Ascending aorta (tissue), 2 donors: ENCODE measurements at regions not wholly inside any gene's neighbourhood (a gene's known extent, or its start where the extent isn't known, plus 50 kb on each side); places are given as distances from the start of the nearest gene placed in this dataset.

ENCODE experiments used
- DNase-seq, 2 donors: peaks; one replicate each; pipeline ENCODE4 v3.0.0-alpha.2; 2019; ENCODE audit warnings: low spot score in 2 of 2
- H3K27ac ChIP-seq, 2 donors: fragments of 200-600 bp; sonication (generic); one replicate each; pipeline ENCODE4 v1.5.1; 2016 to 2017; ENCODE audit warnings: mild to moderate bottlenecking in 1 of 2
- H3K27me3 ChIP-seq: fragments of 200-600 bp; sonication (generic); one replicate; pipeline ENCODE4 v1.5.1; 2017
- H3K36me3 ChIP-seq, 2 donors: fragments of 200-600 bp; sonication (generic); one replicate each; pipeline ENCODE4 v1.5.1; 2016
- H3K4me1 ChIP-seq, 2 donors: fragments of 200-600 bp; sonication (generic); one replicate each; pipeline ENCODE4 v1.5.1; 2016 to 2017; ENCODE audit warnings: mild to moderate bottlenecking in 1 of 2
- H3K4me3 ChIP-seq, 2 donors: fragments of 200-600 bp; sonication (generic); one replicate each; pipeline ENCODE4 v1.5.1; 2016 to 2017; ENCODE audit warnings: mild to moderate bottlenecking in 1 of 2
- H3K9me3 ChIP-seq, 2 donors: fragments of 200-600 bp; sonication (generic); one replicate each; pipeline ENCODE4 v1.5.1; 2016
- intact Hi-C: fragments of 100-400 bp; cut with DNase I; formaldehyde crosslinking; loops from one replicate; pipeline ENCODE4 v1.15.1; 2023
- TF ChIP-seq, protein P1 (sequence below), 3 experiments: fragments of 200-600 bp in 2 of 3; fragments of 450-650 bp in 1 of 3; sonication (generic) in 2 of 3; IDR thresholded peaks; one replicate each; pipeline ENCODE4 v1.5.1; 2016 to 2019; ENCODE audit warnings: antibody characterized with exemption in 3 of 3, mild to moderate bottlenecking in 1 of 3, moderate library complexity in 1 of 3

DNA sequence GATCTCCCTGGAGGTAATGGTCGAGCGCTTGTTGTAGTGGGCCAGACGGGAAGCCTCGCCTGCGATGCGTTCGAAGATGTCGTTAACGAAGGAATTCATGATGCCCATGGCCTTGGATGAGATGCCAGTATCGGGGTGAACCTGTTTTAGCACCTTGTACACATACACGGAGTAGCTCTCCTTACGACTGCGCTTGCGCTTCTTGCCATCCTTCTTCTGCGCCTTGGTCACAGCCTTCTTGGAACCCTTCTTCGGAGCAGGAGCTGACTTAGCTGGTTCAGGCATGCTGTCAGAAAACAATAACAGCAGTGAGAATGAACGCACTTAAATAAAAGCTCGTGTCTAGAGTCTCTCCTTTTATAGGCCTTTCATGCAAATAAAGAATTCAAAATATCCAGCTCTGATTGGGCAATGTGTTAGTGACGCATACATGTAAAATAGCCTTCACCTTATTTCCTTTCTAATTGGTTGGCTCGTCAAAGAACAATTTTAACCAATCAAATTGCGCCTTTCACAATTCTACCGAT is 129.2 kb downstream of the HFE start:
- no peaks in the 10 kb centered on the region for H3K27me3 ChIP-seq
- peak overlapping the region; percentile 55 to 64 for H3K4me3 ChIP-seq
- H3K9me3 ChIP-seq: no peaks in the 10 kb centered on the region
- peak overlapping the region; percentile 90 for H3K27ac ChIP-seq
- TF ChIP-seq, protein P1, sequence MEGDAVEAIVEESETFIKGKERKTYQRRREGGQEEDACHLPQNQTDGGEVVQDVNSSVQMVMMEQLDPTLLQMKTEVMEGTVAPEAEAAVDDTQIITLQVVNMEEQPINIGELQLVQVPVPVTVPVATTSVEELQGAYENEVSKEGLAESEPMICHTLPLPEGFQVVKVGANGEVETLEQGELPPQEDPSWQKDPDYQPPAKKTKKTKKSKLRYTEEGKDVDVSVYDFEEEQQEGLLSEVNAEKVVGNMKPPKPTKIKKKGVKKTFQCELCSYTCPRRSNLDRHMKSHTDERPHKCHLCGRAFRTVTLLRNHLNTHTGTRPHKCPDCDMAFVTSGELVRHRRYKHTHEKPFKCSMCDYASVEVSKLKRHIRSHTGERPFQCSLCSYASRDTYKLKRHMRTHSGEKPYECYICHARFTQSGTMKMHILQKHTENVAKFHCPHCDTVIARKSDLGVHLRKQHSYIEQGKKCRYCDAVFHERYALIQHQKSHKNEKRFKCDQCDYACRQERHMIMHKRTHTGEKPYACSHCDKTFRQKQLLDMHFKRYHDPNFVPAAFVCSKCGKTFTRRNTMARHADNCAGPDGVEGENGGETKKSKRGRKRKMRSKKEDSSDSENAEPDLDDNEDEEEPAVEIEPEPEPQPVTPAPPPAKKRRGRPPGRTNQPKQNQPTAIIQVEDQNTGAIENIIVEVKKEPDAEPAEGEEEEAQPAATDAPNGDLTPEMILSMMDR (IDR thresholded peaks at IDR 0.05): no peak
- H3K36me3 ChIP-seq: no peaks in the 10 kb centered on the region
- peak in 1 of 2 donors; percentile 89 for DNase-seq
- H3K4me1 ChIP-seq: peaks cover 0 to 11% of the 10 kb centered on the region in 2 donors
- intact Hi-C loops: loop anchor here (1.0 to 5.0 kb wide), 6 partner anchors 11 to 94 kb away; a partner anchor contains a TSS

DNA sequence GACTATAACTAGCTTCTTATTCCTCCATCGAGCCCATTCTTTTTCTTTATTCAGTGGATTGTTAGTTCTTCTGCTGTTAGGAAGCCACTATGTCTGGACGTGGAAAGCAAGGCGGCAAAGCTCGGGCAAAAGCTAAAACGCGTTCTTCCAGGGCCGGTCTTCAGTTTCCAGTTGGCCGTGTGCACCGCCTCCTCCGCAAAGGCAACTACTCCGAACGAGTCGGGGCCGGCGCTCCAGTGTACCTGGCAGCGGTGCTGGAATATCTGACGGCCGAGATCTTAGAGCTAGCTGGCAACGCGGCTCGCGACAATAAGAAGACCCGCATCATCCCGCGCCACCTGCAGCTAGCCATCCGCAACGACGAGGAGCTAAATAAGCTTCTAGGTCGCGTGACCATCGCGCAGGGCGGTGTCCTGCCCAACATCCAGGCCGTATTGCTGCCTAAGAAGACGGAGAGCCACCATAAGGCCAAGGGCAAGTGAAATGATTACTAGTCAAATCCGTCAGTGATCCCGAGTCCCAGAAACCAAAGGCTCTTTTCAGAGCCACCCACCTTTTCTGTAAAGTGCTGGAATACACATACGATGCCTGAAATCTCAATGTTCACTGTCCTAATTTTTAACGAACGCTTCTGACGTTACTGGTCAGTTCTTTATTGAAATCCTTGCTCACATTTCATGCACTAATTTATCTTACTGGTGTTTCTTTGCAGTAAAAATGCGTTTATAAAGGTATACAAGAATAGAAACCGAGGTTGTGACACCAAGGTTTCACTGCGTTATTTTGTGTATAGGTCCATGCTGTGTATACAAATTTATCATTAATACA is 129.9 kb downstream of the HFE start:
- intact Hi-C loops: loop anchor here (1.0 to 5.0 kb wide), 7 partner anchors 12 to 196 kb away; a partner anchor contains a TSS
- TF ChIP-seq, protein P1 (IDR thresholded peaks at IDR 0.05): peak; percentile 45 to 59 (median 58)
- H3K36me3 ChIP-seq: no peaks in the 10 kb centered on the region
- H3K4me1 ChIP-seq: peaks cover 0 to 11% of the 10 kb centered on the region in 2 donors
- peak overlapping the region; percentile 55 to 64 for H3K4me3 ChIP-seq
- peak overlapping the region; percentile 90 for H3K27ac ChIP-seq
- no peaks in the 10 kb centered on the region for H3K9me3 ChIP-seq
- no peaks in the 10 kb centered on the region for H3K27me3 ChIP-seq
- DNase-seq: peak; percentile 76 to 96

DNA sequence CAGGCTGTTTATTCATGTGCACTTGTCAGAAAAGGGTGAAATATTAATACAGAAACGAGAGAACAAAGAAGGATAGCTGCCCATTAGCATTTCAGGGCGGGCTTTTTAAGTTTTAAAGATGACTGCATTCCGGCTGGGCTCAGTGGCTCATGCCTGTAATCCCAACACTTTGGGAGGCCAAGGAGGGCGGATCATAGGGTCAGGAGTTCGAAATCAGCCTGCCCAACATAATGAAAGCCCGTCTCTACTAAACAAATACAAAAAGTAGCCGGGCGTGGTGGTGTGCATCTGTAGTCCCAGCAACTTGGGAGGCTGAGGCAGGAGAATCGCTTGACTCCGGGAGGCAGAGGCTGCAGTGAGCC is 130.5 kb downstream of the HFE start:
- intact Hi-C loops: loop anchor here (1.0 to 5.0 kb wide), 6 partner anchors 17 to 196 kb away; a partner anchor contains a TSS
- DNase-seq: no peak
- peaks cover 0 to 11% of the 10 kb centered on the region in 2 donors for H3K4me1 ChIP-seq
- H3K27me3 ChIP-seq: no peaks in the 10 kb centered on the region
- no peaks in the 10 kb centered on the region for H3K9me3 ChIP-seq
- H3K36me3 ChIP-seq: no peaks in the 10 kb centered on the region
- TF ChIP-seq, protein P1 (IDR thresholded peaks at IDR 0.05): no peak
- peak overlapping the region; percentile 55 to 64 for H3K4me3 ChIP-seq
- H3K27ac ChIP-seq: peak overlapping the region; percentile 90

DNA sequence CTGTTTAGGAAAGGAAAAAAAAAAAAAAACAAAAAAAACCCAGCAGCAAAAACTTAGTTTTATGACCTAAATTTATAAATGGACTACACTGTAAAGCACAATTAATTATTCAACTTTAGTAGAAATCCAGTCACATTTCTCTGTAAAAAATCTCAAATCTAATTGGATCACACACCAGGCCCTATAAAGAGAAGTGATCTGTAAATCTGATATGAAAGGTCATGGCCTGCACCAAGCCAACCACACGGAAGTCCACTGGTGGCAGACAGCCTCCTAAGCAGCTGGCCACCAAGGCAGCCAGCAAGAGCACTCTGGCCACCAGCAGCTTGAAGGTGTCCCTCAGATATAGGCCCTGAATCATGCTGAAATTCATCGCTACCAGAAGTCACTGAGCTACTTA is 131.6 kb downstream of the HFE start:
- Histone ChIP-seq H3K27me3 (no peaks in the 10 kb centered on the region), H3K4me1 (peaks cover 0 to 11% of the 10 kb centered on the region in 2 donors), H3K27ac (no peak overlapping the region), H3K9me3 (no peaks in the 10 kb centered on the region), H3K4me3 (no peak overlapping the region), H3K36me3 (no peaks in the 10 kb centered on the region)
- intact Hi-C loops: loop anchor here (5.0 kb wide), 1 partner anchor 47 kb away; no protein-coding TSS in a partner anchor
- DNase-seq: no peak
- TF ChIP-seq, protein P1 (IDR thresholded peaks at IDR 0.05): no peak

DNA sequence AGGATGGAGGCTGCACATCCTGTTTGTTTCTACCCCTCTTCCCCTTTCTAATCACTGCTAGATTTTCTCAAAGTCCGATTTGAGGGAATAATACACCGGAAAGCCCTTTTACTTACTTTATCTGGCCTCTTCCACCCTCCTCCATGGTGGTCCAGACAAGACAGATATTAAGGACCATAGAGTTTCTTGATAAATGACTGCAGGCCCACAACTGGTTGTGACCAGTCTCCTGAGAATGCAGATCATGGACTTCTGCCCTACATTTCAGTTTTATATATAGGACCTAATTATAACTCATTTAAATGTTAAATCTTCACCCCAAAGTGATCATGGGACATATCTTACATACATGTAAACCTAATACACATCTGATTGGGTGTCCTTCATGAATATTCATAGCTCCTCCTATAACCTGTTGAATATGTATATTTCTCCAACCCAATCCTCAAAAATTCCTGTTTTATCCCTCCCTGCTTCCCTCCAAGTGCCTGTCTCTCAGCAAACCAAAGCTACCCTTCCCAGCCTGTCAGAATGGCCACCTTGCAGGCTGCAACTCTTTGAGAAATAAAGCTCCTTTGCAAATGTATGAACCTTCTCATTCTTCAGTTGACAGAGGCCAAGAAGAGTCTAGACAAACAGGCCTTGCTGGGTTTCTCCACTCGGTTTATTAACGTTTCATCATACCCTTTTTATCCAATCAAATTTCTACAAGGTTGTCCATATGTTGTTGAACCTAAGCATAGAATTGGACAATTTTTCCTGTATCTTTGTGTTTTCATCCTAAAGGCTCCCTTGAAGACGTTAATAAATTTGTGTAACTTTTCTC is 133.1 kb downstream of the HFE start:
- peaks cover 0 to 8% of the 10 kb centered on the region in 2 donors for H3K4me1 ChIP-seq
- intact Hi-C loops: loop anchor here (10.0 kb wide), 1 partner anchor 1614 kb away; a partner anchor contains a TSS
- no peak overlapping the region for H3K27ac ChIP-seq
- no peaks in the 10 kb centered on the region for H3K36me3 ChIP-seq
- no peak overlapping the region for H3K4me3 ChIP-seq
- TF ChIP-seq, protein P1 (IDR thresholded peaks at IDR 0.05): no peak
- DNase-seq: no peak
- peaks cover 0 to 2% of the 10 kb centered on the region in 2 donors for H3K9me3 ChIP-seq
- no peaks in the 10 kb centered on the region for H3K27me3 ChIP-seq
